ENCODE measurements at regions not wholly inside any gene's neighbourhood (a gene's known extent, or its start where the extent isn't known, plus 50 kb on each side); places are given as distances from the start of the nearest gene placed in this dataset.

DNA sequence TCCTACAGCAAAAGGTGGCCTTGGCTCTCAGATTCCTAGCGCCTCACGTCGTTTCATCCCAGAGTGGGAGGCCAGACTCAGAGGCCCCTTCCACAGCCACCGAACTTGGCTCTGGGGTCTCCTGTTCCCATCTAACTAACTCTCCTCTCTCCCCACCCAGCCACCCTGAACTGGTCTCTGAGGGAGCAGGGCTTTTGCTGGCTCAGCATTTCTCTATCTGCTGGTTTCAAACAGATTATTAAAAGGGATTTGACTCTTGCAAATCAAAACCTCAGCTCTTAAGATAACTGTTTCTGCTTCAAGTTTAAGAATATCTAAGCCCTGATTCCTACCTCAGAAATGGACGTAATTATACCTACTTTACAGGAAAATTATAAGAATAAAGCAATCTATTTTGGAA, 91.0 kb upstream of the ATP1B1 start:
- TF ChIP-seq CTCF (IDR thresholded peaks at IDR 0.05; ENCODE audit: low read depth, low read length) = no peak
- H3K4me3 ChIP-seq (ENCODE audit: low read depth, low read length) = no peak overlapping the region

DNA sequence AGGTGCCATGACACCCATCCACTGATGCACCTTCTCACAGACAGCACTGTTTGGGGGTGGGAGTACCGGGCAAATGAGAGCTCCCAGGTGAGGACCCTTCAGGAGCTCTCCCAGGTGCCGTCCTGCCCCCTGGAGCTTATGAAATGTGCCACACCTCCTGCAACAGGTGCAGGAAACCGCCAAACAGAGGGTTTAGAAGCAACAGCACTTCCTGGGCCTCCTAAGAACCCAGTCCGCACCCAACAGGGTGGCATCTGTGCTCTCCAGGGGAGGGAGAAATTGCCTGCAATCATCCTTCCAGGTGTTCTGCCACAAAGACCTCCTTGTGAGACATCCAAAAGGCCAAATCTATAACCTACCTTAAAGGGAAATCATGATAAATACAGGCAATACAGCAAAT, 87.7 kb upstream of the ATP1B1 start:
- TF ChIP-seq CTCF (IDR thresholded peaks at IDR 0.05; ENCODE audit: low read depth, low read length) = no peak
- no peak overlapping the region for H3K4me3 ChIP-seq (ENCODE audit: low read depth, low read length)

DNA sequence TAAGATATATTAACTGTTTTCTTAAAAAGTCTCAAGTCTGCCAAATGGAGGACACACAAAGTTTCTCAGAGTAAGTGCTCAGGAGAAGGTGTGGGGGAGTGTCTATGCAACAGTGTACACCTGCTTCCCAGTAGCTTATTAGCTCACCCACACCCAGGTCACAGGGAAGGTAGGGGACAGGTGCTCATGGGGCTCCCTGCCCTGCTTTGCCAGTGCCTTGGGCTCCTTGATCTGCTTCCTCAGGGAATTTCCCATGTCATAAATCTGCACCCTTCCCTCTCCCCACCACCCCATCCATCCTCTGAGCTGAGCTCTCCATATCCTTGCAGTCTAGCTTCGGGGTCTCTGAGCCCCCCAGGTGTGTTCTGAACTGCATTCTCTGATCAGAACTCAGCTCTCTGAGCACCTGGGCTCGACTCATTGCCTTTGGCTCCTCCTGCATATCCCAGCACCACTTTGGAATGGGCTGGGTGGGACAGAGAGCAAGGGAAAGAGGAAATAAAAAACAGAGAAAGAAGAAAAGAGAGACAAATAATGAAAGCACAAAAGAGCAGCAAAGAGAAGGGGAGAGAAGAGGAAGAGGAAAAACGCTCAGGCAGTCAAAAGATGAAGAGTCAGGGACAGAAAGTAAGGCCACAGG, 87.0 kb upstream of the ATP1B1 start:
- no peak for TF ChIP-seq CTCF (IDR thresholded peaks at IDR 0.05; ENCODE audit: low read depth, low read length)
- H3K4me3 ChIP-seq (ENCODE audit: low read depth, low read length) = no peak overlapping the region

GRCh38 chr1:169020684-169021083, 85.8 kb upstream of the ATP1B1 start:
- H3K4me3 ChIP-seq (ENCODE audit: low read depth, low read length) = no peak overlapping the region
- TF ChIP-seq CTCF (IDR thresholded peaks at IDR 0.05; ENCODE audit: low read depth, low read length) = no peak

GRCh38 chr1:169022648-169023047, 83.8 kb upstream of the ATP1B1 start:
- no peak overlapping the region for H3K4me3 ChIP-seq (ENCODE audit: low read depth, low read length)
- no peak for TF ChIP-seq CTCF (IDR thresholded peaks at IDR 0.05; ENCODE audit: low read depth, low read length)

GRCh38 chr1:169024255-169024654, 82.2 kb upstream of the ATP1B1 start:
- H3K4me3 ChIP-seq (ENCODE audit: low read depth, low read length) = no peak overlapping the region
- TF ChIP-seq CTCF (IDR thresholded peaks at IDR 0.05; ENCODE audit: low read depth, low read length) = no peak

- H3K4me3 ChIP-seq (ENCODE audit: low read depth, low read length) = no peak overlapping the region
- TF ChIP-seq CTCF (IDR thresholded peaks at IDR 0.05; ENCODE audit: low read depth, low read length) = no peak
These were observed 81.7 kb upstream of the ATP1B1 start for GRCh38 chr1:169024800-169025271.

Data from WI38 (cell line).